ENCODE measurements at regions not wholly inside any gene's neighbourhood (a gene's known extent, or its start where the extent isn't known, plus 50 kb on each side); places are given as distances from the start of the nearest gene placed in this dataset.

DNA sequence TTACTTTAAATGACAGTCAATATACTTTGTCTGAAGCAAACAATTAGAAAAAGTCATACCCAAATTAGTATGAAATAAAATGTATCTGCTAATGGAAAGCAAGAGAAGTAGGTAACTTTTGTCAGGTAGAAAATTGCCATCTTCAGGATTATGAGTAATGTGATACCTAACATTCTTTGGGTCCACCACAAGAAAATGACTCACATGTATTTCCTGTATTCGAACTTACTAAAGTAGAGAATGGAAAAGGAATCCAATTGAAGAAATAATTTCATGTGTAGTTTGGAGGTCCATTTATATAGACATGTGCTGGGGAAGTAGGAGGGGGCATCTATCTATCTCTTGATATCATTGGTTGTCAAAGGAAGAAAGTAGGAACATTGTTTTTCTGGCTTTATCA, 636.2 kb upstream of the CHAC2 start:
- Histone ChIP-seq H3K27ac (ENCODE audit: control insufficient read depth, insufficient read depth) (no peak overlapping the region), H3K4me1 (ENCODE audit: control insufficient read depth, insufficient read depth, low read length) (no peaks in the 10 kb centered on the region), H3K27me3 (replicated peaks in 1 of 2; ENCODE audit: control insufficient read depth in 2 of 2, insufficient read depth in 2 of 2, low read length in 1 of 2) (no peaks in the 10 kb centered on the region), H4K20me1 (ENCODE audit: control insufficient read depth, insufficient read depth) (no peaks in the 10 kb centered on the region), H3K4me2 (ENCODE audit: control insufficient read depth, insufficient read depth) (no peak overlapping the region), H2AFZ (ENCODE audit: control insufficient read depth, low read depth, low read length) (no peak overlapping the region), H3K9ac (ENCODE audit: control insufficient read depth, insufficient read depth, low read length) (no peak overlapping the region), H3K4me3 (no peak overlapping the region), H3K9me3 (replicated peaks; ENCODE audit: control insufficient read depth, insufficient read depth, low read length) (no peaks in the 10 kb centered on the region), H3K79me2 (ENCODE audit: control insufficient read depth, insufficient read depth, low read length) (no peaks in the 10 kb centered on the region), H3K36me3 (ENCODE audit: control insufficient read depth in 2 of 2, insufficient read depth in 2 of 2, low read length in 1 of 2) (no peaks in the 10 kb centered on the region)
- intact Hi-C loops (cut with micrococcal nuclease; ENCODE audit: unreplicated experiment): no loop called here
- ChIA-PET POLR2A (no interaction called here), RAD21 (ENCODE audit: unreplicated experiment) (no interaction called here), SMC1A (ENCODE audit: uncharacterized antibody, unreplicated experiment) (no interaction called here), CTCF (no interaction called here)
- no TSS peak for BruUV-seq (replicated peaks)
- in situ Hi-C loops (cut with MboI): no loop called here
- no peak for FAIRE-seq
- no peak for DNase-seq (ENCODE audit: low read depth, low spot score)
- TF ChIP-seq CBFB (IDR thresholded peaks at IDR 0.05; ENCODE audit: low read depth) (no peak), KAT2A (conservative IDR thresholded peaks at IDR 0.05; ENCODE audit: control insufficient read depth, low read depth, low read length) (no peak), EP300 (IDR thresholded peaks at IDR 0.05; ENCODE audit: borderline replicate concordance in 1 of 2, control insufficient read depth in 1 of 2, low read depth in 2 of 2, low read length in 2 of 2) (no peak), NFIC (IDR thresholded peaks at IDR 0.05; ENCODE audit: low read depth, low read length) (no peak), ZSCAN29 (IDR thresholded peaks at IDR 0.05) (no peak), FOXK2 (IDR thresholded peaks at IDR 0.05) (no peak), ATF7 (IDR thresholded peaks at IDR 0.05; ENCODE audit: low read depth) (no peak), SREBF1 (IDR thresholded peaks at IDR 0.05; ENCODE audit: low read length) (no peak), SRF (IDR thresholded peaks at IDR 0.05; ENCODE audit: low read depth in 2 of 2, low read length in 2 of 2) (no peak), POLR2A (IDR thresholded peaks at IDR 0.05; ENCODE audit: low read depth, low read length) (no peak), SIN3A (IDR thresholded peaks at IDR 0.05; ENCODE audit: low read depth, low read length) (no peak), WRNIP1 (IDR thresholded peaks at IDR 0.05; ENCODE audit: borderline replicate concordance, low read depth, low read length) (no peak), SIX5 (IDR thresholded peaks at IDR 0.05; ENCODE audit: low read depth, low read length, severe bottlenecking) (no peak), EGR1 (IDR thresholded peaks at IDR 0.05; ENCODE audit: borderline replicate concordance in 1 of 2, low read depth in 2 of 2, low read length in 2 of 2) (no peak), GATAD2B (conservative IDR thresholded peaks at IDR 0.05; ENCODE audit: low read depth) (no peak), LARP7 (IDR thresholded peaks at IDR 0.05) (no peak), DPF2 (IDR thresholded peaks at IDR 0.05) (no peak), ZZZ3 (IDR thresholded peaks at IDR 0.05; ENCODE audit: control insufficient read depth, insufficient read length, low read depth) (no peak)
- TF ChIP-seq, protein P1, sequence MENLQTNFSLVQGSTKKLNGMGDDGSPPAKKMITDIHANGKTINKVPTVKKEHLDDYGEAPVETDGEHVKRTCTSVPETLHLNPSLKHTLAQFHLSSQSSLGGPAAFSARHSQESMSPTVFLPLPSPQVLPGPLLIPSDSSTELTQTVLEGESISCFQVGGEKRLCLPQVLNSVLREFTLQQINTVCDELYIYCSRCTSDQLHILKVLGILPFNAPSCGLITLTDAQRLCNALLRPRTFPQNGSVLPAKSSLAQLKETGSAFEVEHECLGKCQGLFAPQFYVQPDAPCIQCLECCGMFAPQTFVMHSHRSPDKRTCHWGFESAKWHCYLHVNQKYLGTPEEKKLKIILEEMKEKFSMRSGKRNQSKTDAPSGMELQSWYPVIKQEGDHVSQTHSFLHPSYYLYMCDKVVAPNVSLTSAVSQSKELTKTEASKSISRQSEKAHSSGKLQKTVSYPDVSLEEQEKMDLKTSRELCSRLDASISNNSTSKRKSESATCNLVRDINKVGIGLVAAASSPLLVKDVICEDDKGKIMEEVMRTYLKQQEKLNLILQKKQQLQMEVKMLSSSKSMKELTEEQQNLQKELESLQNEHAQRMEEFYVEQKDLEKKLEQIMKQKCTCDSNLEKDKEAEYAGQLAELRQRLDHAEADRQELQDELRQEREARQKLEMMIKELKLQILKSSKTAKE (IDR thresholded peaks at IDR 0.05; ENCODE audit: low read depth, poor library complexity, severe bottlenecking): no peak
- 0% methylated on average over 1 of the region's 1 CpG for WGBS (ENCODE audit: insufficient coverage, insufficient replicate concordance, low lambda C conversion rate, missing lambda C conversion rate)
- ATAC-seq: no peak
